Aorta (tissue), 5 donors: ENCODE measurements at regions not wholly inside any gene's neighbourhood (a gene's known extent, or its start where the extent isn't known, plus 50 kb on each side); places are given as distances from the start of the nearest gene placed in this dataset.
"Not testable (repeated sequence)": the region's sequence is repeated elsewhere in the genome, so short reads cannot be mapped to it uniquely, and the experiment has no call there.

Experiments
- ATAC-seq: fragments of 200-7000 bp; cut with Tn5 transposase; one replicate; pipeline ENCODE4 v1.9.1; 2022; ENCODE audit warnings: moderate library complexity; ENCODE audit not compliant: low FRiP score
- DNase-seq, 2 donors: peaks; one replicate each; pipeline ENCODE4 v3.0.0-alpha.2; 2020
- H3K27ac ChIP-seq, 2 donors: one replicate each; pipeline ENCODE4 v1.5.1; 2013; ENCODE audit warnings: low read length in 2 of 2, mild to moderate bottlenecking in 2 of 2, moderate library complexity in 2 of 2, control low read depth in 1 of 2, inconsistent platforms in 1 of 2, low read depth in 1 of 2
- H3K27me3 ChIP-seq, 2 donors: one replicate each; pipeline ENCODE4 v1.6.1; 2013; ENCODE audit warnings: control low read depth in 1 of 2, low read length in 1 of 2, mild to moderate bottlenecking in 1 of 2, moderate library complexity in 1 of 2; ENCODE audit not compliant: insufficient read depth in 2 of 2, control insufficient read depth in 1 of 2
- H3K36me3 ChIP-seq, 2 donors: one replicate each; pipeline ENCODE4 v1.6.1; 2013; ENCODE audit warnings: control low read depth in 1 of 2, low read length in 1 of 2, mild to moderate bottlenecking in 1 of 2; ENCODE audit not compliant: insufficient read depth in 2 of 2, control insufficient read depth in 1 of 2
- H3K4me1 ChIP-seq, 2 donors: one replicate each; pipeline ENCODE4 v1.6.1; 2013; ENCODE audit warnings: low read length in 2 of 2, control low read depth in 1 of 2, mild to moderate bottlenecking in 1 of 2, moderate library complexity in 1 of 2; ENCODE audit not compliant: insufficient read depth in 2 of 2, control insufficient read depth in 1 of 2
- H3K4me3 ChIP-seq, 2 donors: one replicate each; pipeline ENCODE4 v1.5.1; 2013; ENCODE audit warnings: low read length in 2 of 2, control low read depth in 1 of 2, mild to moderate bottlenecking in 1 of 2
- H3K9me3 ChIP-seq: one replicate; pipeline ENCODE4 v1.6.1; 2013; ENCODE audit warnings: mild to moderate bottlenecking, low read length; ENCODE audit not compliant: control insufficient read depth
- WGBS, 2 donors: extraction: QIAGEN DNeasy Blood & Tissue Kit; methylation state at CpG; one replicate each; pipeline ENCODE4 v1.1.7; 2013; 5-methylcytosine and 5-hydroxymethylcytosine counted together
- intact Hi-C, 2 donors: fragments of 100-400 bp; cut with DNase I; formaldehyde crosslinking; loops; one replicate each; pipeline versions ENCODE4 v1.14.2 to v1.15.0; 2022
- donor health status: healthy with polysubstance abuse.
- donor health status: Bipolar disorder and iron deficiency.
- donor health status: DM: no; HTN: no; CAD: no.
- donor health status: DM: no; HTN: no; CAD: no.
- donor health status: DM: yes; HTN: yes; CAD: no.

DNA sequence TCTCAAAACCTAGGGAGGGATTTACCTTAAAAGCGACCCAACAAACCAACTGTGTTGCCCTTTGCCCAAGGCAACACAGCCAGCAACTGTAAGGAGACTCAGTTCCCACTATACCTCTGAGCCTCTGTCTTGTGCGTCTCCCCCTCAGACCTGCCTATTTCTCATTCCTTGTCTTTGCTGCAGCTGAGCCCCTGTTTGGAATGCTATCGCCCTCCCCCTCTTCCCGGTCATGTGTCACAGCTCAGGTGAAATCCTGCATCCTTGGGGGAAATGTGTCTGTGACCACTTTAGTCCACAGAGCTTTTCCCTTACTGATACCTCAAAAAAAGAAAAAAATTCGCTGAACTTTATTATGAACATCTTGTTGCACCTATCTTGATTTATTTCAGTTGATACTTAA lies 52.0 kb upstream of the LRIG1 start:
- peaks cover 3 to 4% of the 10 kb centered on the region in 2 donors for H3K4me1 ChIP-seq
- H3K36me3 ChIP-seq = no peaks in the 10 kb centered on the region
- ATAC-seq (no peak), DNase-seq (no peak)
- WGBS, 2 donors = 94 to 99% methylated on average over 5 of the region's 5 CpGs
- H3K9me3 ChIP-seq = no peaks in the 10 kb centered on the region
- intact Hi-C loops = no loop called here
- no peak overlapping the region for H3K27ac ChIP-seq
- no peaks in the 10 kb centered on the region for H3K27me3 ChIP-seq
- no peak overlapping the region for H3K4me3 ChIP-seq

DNA sequence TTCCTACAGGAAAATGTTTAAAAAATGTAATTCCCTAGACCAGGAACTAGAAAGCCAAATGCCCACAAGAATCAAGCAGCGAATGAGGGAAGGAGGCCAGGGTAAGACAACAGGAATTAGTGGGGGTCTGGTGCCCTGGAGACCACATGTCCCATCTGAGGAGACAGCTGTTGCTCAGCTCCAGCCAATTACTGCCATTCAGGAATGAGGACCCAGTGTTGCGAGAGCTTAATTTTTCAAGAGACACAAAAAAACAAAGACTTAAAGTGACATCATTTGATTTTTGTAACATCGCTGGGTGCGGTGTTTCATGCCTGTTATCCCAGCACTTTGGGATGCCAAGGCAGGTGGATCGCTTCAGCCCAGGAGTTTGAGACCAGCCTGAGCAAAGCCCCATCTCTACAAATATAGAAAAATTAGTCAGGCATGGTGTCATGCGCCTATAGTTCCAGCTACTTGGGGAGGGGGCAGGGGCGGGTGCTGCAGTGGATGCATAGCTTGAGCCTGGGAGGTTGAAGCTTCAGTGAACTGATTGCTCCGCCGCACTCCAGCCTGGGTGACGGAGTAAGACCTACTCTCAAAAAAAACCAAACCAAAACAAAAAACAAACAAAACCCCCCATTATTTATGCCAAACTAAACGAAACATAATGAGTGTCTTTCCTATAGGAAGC lies 52.8 kb upstream of the LRIG1 start:
- DNase-seq (no peak), ATAC-seq (no peak)
- no peak overlapping the region for H3K27ac ChIP-seq
- H3K9me3 ChIP-seq = no peaks in the 10 kb centered on the region
- intact Hi-C loops = no loop called here
- H3K4me3 ChIP-seq = no peak overlapping the region
- no peaks in the 10 kb centered on the region for H3K27me3 ChIP-seq
- H3K4me1 ChIP-seq = peaks cover 3 to 4% of the 10 kb centered on the region in 2 donors
- H3K36me3 ChIP-seq = no peaks in the 10 kb centered on the region
- 93 to 97% methylated on average over 11 of the region's 11 CpGs for WGBS, 2 donors

DNA sequence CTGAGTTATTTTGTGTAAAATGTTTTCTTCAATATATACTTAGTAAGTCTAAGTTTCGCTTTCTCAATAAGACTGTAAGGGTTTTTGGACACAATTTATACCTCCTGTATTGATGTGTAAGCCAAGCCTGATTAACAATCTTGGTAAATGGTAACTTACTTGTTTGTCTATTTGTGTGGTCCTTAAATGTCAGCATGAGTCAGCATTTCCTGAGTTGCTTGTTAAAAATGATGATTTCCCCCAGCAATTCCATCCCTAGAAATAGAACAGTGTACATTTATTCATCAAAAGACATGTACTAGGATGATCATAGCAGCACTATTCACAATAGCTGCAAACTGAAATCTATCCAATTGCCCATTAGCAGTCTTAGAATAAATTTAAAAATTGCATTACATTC lies 53.4 kb upstream of the LRIG1 start:
- H3K4me3 ChIP-seq = no peak overlapping the region
- no peak overlapping the region for H3K27ac ChIP-seq
- DNase-seq (no peak), ATAC-seq (no peak)
- 97 to 100% methylated on average over 1 of the region's 1 CpG for WGBS, 2 donors
- no peaks in the 10 kb centered on the region for H3K27me3 ChIP-seq
- intact Hi-C loops = no loop called here
- H3K4me1 ChIP-seq = peaks cover 3 to 4% of the 10 kb centered on the region in 2 donors
- no peaks in the 10 kb centered on the region for H3K9me3 ChIP-seq
- no peaks in the 10 kb centered on the region for H3K36me3 ChIP-seq

DNA sequence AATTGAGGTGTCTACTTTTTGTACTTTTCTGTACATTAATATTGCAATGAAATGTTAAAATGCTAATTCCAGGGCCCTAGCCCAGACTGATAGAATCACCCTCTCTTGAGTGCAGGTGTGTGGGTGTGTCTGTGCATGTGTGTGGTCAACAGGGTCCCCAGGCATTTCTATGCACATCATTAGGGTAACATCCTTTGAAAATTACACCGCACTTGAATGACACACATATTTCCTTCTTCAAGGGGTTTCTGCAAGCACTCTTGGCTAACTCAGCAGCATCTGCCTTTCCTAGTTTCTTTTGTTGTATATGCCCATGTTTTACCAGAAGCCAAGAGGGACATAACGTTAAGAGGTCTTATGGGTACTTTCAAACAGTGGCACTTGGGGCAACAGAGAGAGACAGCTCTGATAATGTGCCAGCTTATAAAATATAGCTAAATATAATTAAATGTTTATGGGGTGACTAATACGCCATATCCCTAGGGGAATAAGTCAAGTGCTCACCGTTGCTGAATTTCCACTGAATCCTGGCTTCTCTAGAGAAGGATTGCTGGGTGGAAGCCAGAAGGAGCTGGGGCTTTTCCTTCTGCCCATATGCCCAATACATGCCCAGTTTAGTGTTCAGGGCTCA lies 54.5 kb upstream of the LRIG1 start:
- Histone ChIP-seq H3K4me1 (peaks cover 3 to 4% of the 10 kb centered on the region in 2 donors), H3K4me3 (no peak overlapping the region), H3K36me3 (no peaks in the 10 kb centered on the region), H3K27me3 (no peaks in the 10 kb centered on the region), H3K9me3 (no peaks in the 10 kb centered on the region), H3K27ac (no peak overlapping the region)
- DNase-seq (no peak), ATAC-seq (no peak)
- intact Hi-C loops = no loop called here
- WGBS, 2 donors = 31 to 40% methylated on average over 4 of the region's 4 CpGs

DNA sequence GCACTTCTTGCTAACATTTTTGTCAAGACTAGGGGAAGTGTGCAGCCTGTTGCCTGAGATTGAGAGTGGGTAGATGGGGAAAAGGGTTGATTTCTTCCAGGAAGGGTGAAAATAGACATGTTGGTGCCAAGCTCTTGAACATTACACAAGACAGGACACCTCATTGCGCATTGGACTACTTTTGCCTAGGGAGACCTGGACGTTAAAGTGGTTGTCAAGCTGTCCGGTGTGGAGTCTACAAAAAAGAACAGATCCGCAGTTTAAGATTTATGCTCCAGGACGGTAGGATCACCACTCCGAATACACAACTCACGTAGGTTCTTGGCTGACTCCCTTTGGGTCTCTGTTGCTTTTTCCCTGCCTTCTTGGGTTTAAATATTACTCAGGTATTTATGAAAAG lies 56.3 kb upstream of the LRIG1 start:
- no peak for DNase-seq
- H3K36me3 ChIP-seq = no peaks in the 10 kb centered on the region
- ATAC-seq = no peak
- peaks cover 3 to 4% of the 10 kb centered on the region in 2 donors for H3K4me1 ChIP-seq
- intact Hi-C loops = no loop called here
- WGBS, 2 donors = 86 to 89% methylated on average over 7 of the region's 7 CpGs
- no peaks in the 10 kb centered on the region for H3K27me3 ChIP-seq
- no peak overlapping the region for H3K27ac ChIP-seq
- H3K4me3 ChIP-seq = no peak overlapping the region
- H3K9me3 ChIP-seq = no peaks in the 10 kb centered on the region

DNA sequence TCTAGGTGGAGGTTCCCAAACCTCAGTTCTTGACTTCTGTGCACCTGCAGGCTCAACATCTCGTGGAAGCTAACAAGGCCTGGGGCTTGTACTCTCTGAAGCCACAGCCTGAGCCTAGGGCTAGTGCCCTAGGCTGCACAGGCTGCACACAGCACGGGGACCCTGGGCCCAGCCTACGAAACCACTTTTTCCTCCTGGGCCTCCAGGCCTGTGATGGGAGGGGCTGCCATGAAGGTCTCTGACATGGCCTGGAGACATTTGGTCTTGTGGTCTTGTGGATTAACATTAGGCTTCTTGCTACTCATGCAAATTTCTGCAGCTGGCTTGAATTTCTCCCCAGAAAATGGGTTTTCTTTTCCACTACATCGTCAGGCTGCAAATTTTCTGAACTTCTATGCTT lies 59.1 kb upstream of the LRIG1 start:
- 95 to 100% methylated on average over 4 of the region's 4 CpGs for WGBS, 2 donors
- H3K9me3 ChIP-seq, ATAC-seq, H3K36me3 ChIP-seq, H3K27me3 ChIP-seq, DNase-seq, H3K4me3 ChIP-seq, H3K4me1 ChIP-seq, H3K27ac ChIP-seq, intact Hi-C loops: not testable (repeated sequence)

DNA sequence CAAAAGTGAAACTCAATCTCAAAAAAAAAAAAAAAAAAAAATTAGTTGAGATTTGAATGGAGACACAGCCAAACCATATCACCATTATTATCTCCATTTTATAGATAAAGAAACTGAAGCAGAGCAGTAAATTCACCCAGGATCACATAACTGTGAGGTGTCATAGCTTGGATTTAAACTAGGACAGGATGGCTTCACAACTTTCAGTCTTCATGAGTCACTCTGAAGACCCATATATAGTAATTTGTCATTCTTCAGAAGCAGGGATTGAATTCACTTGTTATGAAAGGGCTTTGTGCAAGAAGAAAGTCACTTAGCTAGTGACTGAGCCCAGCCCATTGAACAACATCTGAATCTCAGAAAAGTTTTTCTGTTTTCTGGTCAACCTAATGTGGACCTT lies 60.5 kb upstream of the LRIG1 start:
- no peak for ATAC-seq
- no peak for DNase-seq
- Histone ChIP-seq H3K27me3 (no peaks in the 10 kb centered on the region), H3K4me1 (no peaks in the 10 kb centered on the region), H3K36me3 (no peaks in the 10 kb centered on the region), H3K27ac (no peak overlapping the region), H3K4me3 (no peak overlapping the region), H3K9me3 (no peaks in the 10 kb centered on the region)
- intact Hi-C loops = no loop called here

DNA sequence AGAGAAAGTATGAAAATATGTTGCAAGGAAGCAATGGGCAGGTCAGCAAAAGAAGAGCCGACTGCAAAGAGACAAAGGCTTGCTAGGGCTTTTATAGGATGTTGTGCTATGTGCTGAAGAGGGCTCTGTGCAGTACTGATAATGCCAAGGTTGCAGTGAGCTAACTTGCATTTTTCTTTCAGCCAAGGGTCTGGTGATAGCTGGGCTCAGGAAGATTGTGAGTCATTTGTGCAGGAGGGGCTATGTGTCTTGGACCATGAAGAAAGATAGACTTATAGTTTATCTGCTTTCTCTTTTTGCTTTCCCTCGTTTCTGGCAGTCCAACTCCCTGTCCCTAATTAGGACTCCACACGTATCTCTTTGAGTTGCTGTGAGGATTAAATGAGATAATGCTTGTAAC lies 64.5 kb upstream of the LRIG1 start:
- H3K27me3 ChIP-seq = no peaks in the 10 kb centered on the region
- H3K9me3 ChIP-seq = no peaks in the 10 kb centered on the region
- no peak overlapping the region for H3K4me3 ChIP-seq
- H3K36me3 ChIP-seq = no peaks in the 10 kb centered on the region
- ATAC-seq (no peak), DNase-seq (no peak)
- WGBS, 2 donors = 62 to 65% methylated on average over 3 of the region's 3 CpGs
- intact Hi-C loops = no loop called here
- no peaks in the 10 kb centered on the region for H3K4me1 ChIP-seq
- no peak overlapping the region for H3K27ac ChIP-seq

DNA sequence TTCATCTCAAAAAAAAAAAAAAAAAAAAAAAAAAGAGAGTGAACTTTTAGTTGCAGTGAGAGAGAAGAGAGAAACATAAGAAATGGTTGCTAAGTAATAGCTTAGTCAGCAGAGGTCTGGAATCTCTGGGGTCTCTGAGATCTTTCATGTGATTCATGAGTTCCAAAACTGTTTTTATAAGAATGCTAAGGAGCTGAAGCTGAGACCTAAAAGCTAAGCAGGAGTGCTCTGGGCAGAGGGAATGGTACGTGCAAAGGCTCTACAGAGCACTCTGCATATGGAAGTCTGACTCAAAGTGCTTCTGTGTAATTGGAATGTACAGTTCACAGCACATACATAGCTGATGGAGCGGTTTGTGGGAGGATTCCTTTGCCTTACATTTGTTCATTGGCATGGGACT lies 66.3 kb upstream of the LRIG1 start:
- DNase-seq (no peak), ATAC-seq (no peak)
- no peaks in the 10 kb centered on the region for H3K4me1 ChIP-seq
- no peaks in the 10 kb centered on the region for H3K9me3 ChIP-seq
- no peak overlapping the region for H3K27ac ChIP-seq
- H3K36me3 ChIP-seq = no peaks in the 10 kb centered on the region
- WGBS, 2 donors = 61 to 66% methylated on average over 2 of the region's 2 CpGs
- intact Hi-C loops = no loop called here
- no peak overlapping the region for H3K4me3 ChIP-seq
- H3K27me3 ChIP-seq = no peaks in the 10 kb centered on the region
